Adrenal gland (tissue), 9 donors: ENCODE measurements at regions not wholly inside any gene's neighbourhood (a gene's known extent, or its start where the extent isn't known, plus 50 kb on each side); places are given as distances from the start of the nearest gene placed in this dataset.

Source experiments
- DNase-seq, 7 donors: peaks; one replicate each; pipeline ENCODE4 v3.0.0-alpha.2; 2019 to 2020
- H3K27ac ChIP-seq, 5 donors: fragments of 200-600 bp; sonication (generic) in 4 of 5; 1 replicate in 3 of 5; 2 replicates in 2 of 5; pipeline versions ENCODE4 v1.5.1 to v1.8.0; 2016 to 2020; ENCODE audit warnings: mild to moderate bottlenecking in 1 of 5
- H3K27me3 ChIP-seq: fragments of 200-600 bp; 2 replicates; pipeline ENCODE4 v1.8.0; 2021
- H3K36me3 ChIP-seq, 2 donors: fragments of 200-600 bp; replicated peaks in 1 of 2; 1 replicate in 1 of 2; 2 replicates in 1 of 2; pipeline versions ENCODE4 v1.5.1 to v1.8.0; 2018 to 2022
- H3K4me1 ChIP-seq, 2 donors: fragments of 200-600 bp; replicated peaks in 1 of 2; 1 replicate in 1 of 2; 2 replicates in 1 of 2; pipeline versions ENCODE4 v1.5.1 to v1.8.0; 2018 to 2021
- H3K4me3 ChIP-seq, 4 donors: fragments of 200-600 bp; sonication (generic) in 3 of 4; one replicate each; pipeline ENCODE4 v1.5.1; 2016 to 2018
- H3K9me3 ChIP-seq, 3 donors: fragments of 200-600 bp; sonication (generic) in 1 of 3; replicated peaks in 1 of 3; 1 replicate in 2 of 3; 2 replicates in 1 of 3; pipeline versions ENCODE4 v1.5.1 to v1.8.0; 2016 to 2021
- CTCF ChIP-seq, 6 experiments: fragments of 450-650 bp in 4 of 6; fragments of 200-600 bp in 2 of 6; sonication (generic) in 1 of 6; IDR thresholded peaks; 1 replicate in 5 of 6; 2 replicates in 1 of 6; pipeline versions ENCODE4 v1.5.1 to v1.8.0; 2016 to 2021; ENCODE audit warnings: antibody characterized with exemption in 6 of 6, mild to moderate bottlenecking in 2 of 6, moderate library complexity in 1 of 6
- POLR2A ChIP-seq, 2 donors: fragments of 450-650 bp; IDR thresholded peaks; one replicate each; pipeline ENCODE4 v1.6.1; 2017; ENCODE audit warnings: antibody characterized with exemption in 2 of 2, mild to moderate bottlenecking in 2 of 2, moderate library complexity in 1 of 2
- WGBS, 4 donors: extraction: QIAGEN DNeasy Blood & Tissue Kit in 2 of 4; methylation state at CpG; one replicate each; pipeline versions ENCODE4 v1.1.5 to v1.1.7; 2013 to 2017; 5-methylcytosine and 5-hydroxymethylcytosine counted together
- intact Hi-C, 2 donors: fragments of 100-400 bp; cut with DNase I; formaldehyde crosslinking; loops; one replicate each; pipeline versions ENCODE4 v1.14.1 to v1.15.0; 2022 to 2023
- donor health status: healthy with polysubstance abuse.
- donor health status: Bipolar disorder and iron deficiency.
- donor health status: DM: yes; HTN: yes; CAD: no.
- donor health status: DM: no; HTN: no; CAD: no.
- donor health status: DM: no; HTN: no; CAD: no.

DNA sequence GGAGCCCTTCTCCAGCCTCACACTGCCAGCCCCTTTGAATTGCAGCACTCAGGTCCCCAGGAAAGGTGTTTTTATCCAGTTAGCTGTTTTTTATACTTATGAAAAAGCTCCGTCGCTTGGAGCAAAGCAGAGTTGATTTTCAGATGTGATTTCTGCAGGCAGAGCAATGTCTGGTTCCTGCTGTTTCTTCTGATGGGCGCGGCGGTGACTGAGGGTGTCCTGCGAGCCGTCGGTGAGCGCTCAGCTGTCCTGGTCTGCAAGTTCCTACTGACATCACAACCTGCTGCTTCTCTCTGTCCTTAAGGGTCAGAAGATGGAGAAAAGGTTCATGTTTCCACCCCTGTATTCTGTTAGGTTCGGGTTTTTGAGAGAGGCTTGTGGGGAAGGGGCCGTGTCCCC lies 109.6 kb upstream of the FAM20C start:
- Histone ChIP-seq H3K4me3 (no peak overlapping the region), H3K27me3 (no peaks in the 10 kb centered on the region), H3K36me3 (no peaks in the 10 kb centered on the region), H3K4me1 (no peaks in the 10 kb centered on the region), H3K27ac (no peak overlapping the region), H3K9me3 (no peaks in the 10 kb centered on the region)
- 82 to 94% (median 86%) methylated on average over 11 of the region's 11 CpGs for WGBS, 4 donors
- no peak for DNase-seq
- intact Hi-C loops = no loop called here
- TF ChIP-seq CTCF (IDR thresholded peaks at IDR 0.05) = no peak
- TF ChIP-seq POLR2A (IDR thresholded peaks at IDR 0.05) = no peak

- WGBS, 4 donors = 69 to 93% (median 88%) methylated on average over 2 to 12 of the region's 12 CpGs
- intact Hi-C loops = no loop called here
- peak in 1 of 7 donors; percentile 43 for DNase-seq
- no peak for TF ChIP-seq POLR2A (IDR thresholded peaks at IDR 0.05)
- no peak for TF ChIP-seq CTCF (IDR thresholded peaks at IDR 0.05)
- H3K27me3 ChIP-seq = no peaks in the 10 kb centered on the region
- peaks cover 0 to under 1% of the 10 kb centered on the region in 2 donors for H3K4me1 ChIP-seq
- no peaks in the 10 kb centered on the region for H3K9me3 ChIP-seq
- H3K4me3 ChIP-seq = no peak overlapping the region
- H3K36me3 ChIP-seq = no peaks in the 10 kb centered on the region
- no peak overlapping the region for H3K27ac ChIP-seq
Measured at GRCh38 chr7:83441-83840, 108.9 kb upstream of the FAM20C start.

DNA sequence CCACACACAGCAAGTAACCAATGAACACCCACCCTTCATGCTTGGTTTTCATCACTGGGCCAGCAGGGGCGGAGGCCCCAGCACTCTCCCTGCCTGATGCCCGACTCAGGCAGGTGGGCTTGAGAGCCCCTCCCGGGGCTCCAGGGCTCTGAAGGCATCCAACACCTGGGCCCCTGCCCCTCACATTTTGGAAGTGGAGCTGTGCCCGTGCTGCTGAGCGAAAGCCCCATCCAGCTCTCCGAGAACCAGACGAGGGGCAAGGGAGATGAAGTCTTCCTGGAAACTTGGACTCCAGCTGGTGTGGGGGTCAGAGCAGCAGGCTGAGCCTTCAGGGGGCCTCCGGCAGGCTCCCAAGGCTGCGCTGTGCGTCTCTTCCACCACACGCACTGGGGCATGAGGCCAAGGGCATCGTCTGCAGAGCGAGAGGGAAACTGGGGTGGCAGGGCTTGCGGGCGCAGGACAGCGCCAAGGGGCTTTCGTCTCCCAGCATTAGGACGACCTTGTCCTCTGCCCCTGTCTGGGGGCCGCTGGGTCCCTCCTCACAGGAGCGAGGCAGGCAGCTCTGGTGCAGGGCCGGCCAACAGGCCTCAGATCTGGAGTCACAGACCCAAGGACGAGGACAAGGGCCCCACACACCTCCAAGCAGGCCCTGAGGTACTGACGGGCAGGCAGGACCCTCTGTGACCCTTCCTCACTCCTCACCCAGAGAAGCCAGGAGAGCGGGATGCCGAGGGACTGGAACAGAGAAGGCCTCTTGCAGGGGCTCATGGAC lies 108.3 kb upstream of the FAM20C start:
- 86 to 95% (median 87%) methylated on average over 8 to 25 of the region's 25 CpGs for WGBS, 4 donors
- TF ChIP-seq POLR2A (IDR thresholded peaks at IDR 0.05) (no peak), CTCF (IDR thresholded peaks at IDR 0.05) (no peak)
- Histone ChIP-seq H3K9me3 (no peaks in the 10 kb centered on the region), H3K36me3 (no peaks in the 10 kb centered on the region), H3K27ac (no peak overlapping the region), H3K27me3 (no peaks in the 10 kb centered on the region), H3K4me1 (peaks cover under 1 to 7% of the 10 kb centered on the region in 2 donors), H3K4me3 (no peak overlapping the region)
- intact Hi-C loops = no loop called here
- DNase-seq = peak in 1 of 7 donors; percentile 30

GRCh38 chr7:84633-85020 lies 107.7 kb upstream of the FAM20C start:
- Histone ChIP-seq H3K9me3 (no peaks in the 10 kb centered on the region), H3K4me3 (no peak overlapping the region), H3K27ac (no peak overlapping the region), H3K36me3 (no peaks in the 10 kb centered on the region), H3K27me3 (no peaks in the 10 kb centered on the region), H3K4me1 (peaks cover 7 to 12% of the 10 kb centered on the region in 2 donors)
- DNase-seq = peak in 1 of 7 donors; percentile 34
- TF ChIP-seq POLR2A (IDR thresholded peaks at IDR 0.05) (no peak), CTCF (IDR thresholded peaks at IDR 0.05) (no peak)
- intact Hi-C loops = no loop called here
- WGBS, 4 donors = 87 to 90% (median 89%) methylated on average over 2 to 11 of the region's 11 CpGs
